IMR-90 (cell line): ENCODE measurements at regions not wholly inside any gene's neighbourhood (a gene's known extent, or its start where the extent isn't known, plus 50 kb on each side); places are given as distances from the start of the nearest gene placed in this dataset.

Experiments
- ATAC-seq: fragments of 200-7000 bp; cut with Tn5 transposase; 2 replicates; pipeline ENCODE4 v1.9.1; 2020; ENCODE audit warnings: low read depth, mild to moderate bottlenecking, moderate library complexity
- BruUV-seq: library from RNA; stranded (reverse); fragments of 400-500 nt; replicated peaks from 2 replicates; lab custom pipeline; 2021; lab: Mats Ljungman, UMichigan
- CTCF ChIA-PET: fragments of 300-600 bp; formaldehyde crosslinking; extraction: SDS; loops from one replicate; lab custom pipeline; 2021; ENCODE audit warnings: antibody characterized with exemption; lab: Yijun Ruan, JAX
- POLR2A ChIA-PET: fragments of 300-600 bp; sonication (Branson Sonifier 250); formaldehyde crosslinking; loops from one replicate; lab custom pipeline; 2022; ENCODE audit warnings: antibody characterized with exemption; ENCODE audit not compliant: unreplicated experiment; lab: Charles Lee
- DNase-seq: peaks from one replicate; pipeline ENCODE4 v3.0.0; 2013
- H2AFZ ChIP-seq: replicated peaks from 2 replicates; pipeline ENCODE3; 2013; ENCODE audit warnings: low read length, mild to moderate bottlenecking; ENCODE audit not compliant: poor library complexity
- H2AK5ac ChIP-seq: 2 replicates; pipeline ENCODE4 v1.6.1; 2013; ENCODE audit warnings: low read depth, low read length, inconsistent platforms
- H2AK9ac ChIP-seq: replicated peaks from 2 replicates; pipeline ENCODE3; 2013; ENCODE audit warnings: mild to moderate bottlenecking, low read depth, low read length, moderate library complexity; ENCODE audit not compliant: poor library complexity
- H2BK120ac ChIP-seq: 2 replicates; pipeline ENCODE4 v1.6.1; 2013; ENCODE audit warnings: low read depth, low read length, inconsistent platforms
- H2BK15ac ChIP-seq: 3 replicates; pipeline ENCODE4 v1.6.1; 2013; ENCODE audit warnings: low read depth, low read length, inconsistent platforms
- H2BK20ac ChIP-seq: 2 replicates; pipeline ENCODE4 v1.6.1; 2013; ENCODE audit warnings: low read depth, mild to moderate bottlenecking, inconsistent platforms, low read length, moderate library complexity
- H2BK5ac ChIP-seq: 2 replicates; pipeline ENCODE4 v1.6.1; 2013; ENCODE audit warnings: mild to moderate bottlenecking, low read depth, low read length, inconsistent platforms; ENCODE audit not compliant: poor library complexity, severe bottlenecking
- H3K14ac ChIP-seq: replicated peaks from 2 replicates; pipeline ENCODE4 v1.6.1; 2013; ENCODE audit warnings: low read depth, low read length, inconsistent platforms
- H3K18ac ChIP-seq: 2 replicates; pipeline ENCODE4 v1.6.1; 2013; ENCODE audit warnings: low read depth, low read length, control low read depth
- H3K23ac ChIP-seq: 2 replicates; pipeline ENCODE4 v1.6.1; 2013; ENCODE audit warnings: low read depth, low read length, inconsistent platforms
- H3K27ac ChIP-seq: 2 replicates; pipeline ENCODE4 v1.5.1; 2013; ENCODE audit warnings: mild to moderate bottlenecking, control low read depth, low read length; ENCODE audit not compliant: insufficient read depth
- H3K27me3 ChIP-seq: 2 replicates; pipeline ENCODE4 v1.6.1; 2013; ENCODE audit warnings: low read length; ENCODE audit not compliant: control insufficient read depth, insufficient read depth
- H3K36me3 ChIP-seq: 2 replicates; pipeline ENCODE4 v1.6.1; 2013; ENCODE audit warnings: low read length, mixed read lengths; ENCODE audit not compliant: control insufficient read depth, insufficient read depth
- H3K4ac ChIP-seq: 2 replicates; pipeline ENCODE4 v1.6.1; 2013; ENCODE audit warnings: low read depth, low read length, inconsistent platforms
- H3K4me1 ChIP-seq: 2 replicates; pipeline ENCODE4 v1.6.1; 2013; ENCODE audit warnings: low read length, mixed read lengths; ENCODE audit not compliant: control insufficient read depth, insufficient read depth
- H3K4me2 ChIP-seq: 2 replicates; pipeline ENCODE4 v1.6.1; 2013; ENCODE audit warnings: low read depth, mild to moderate bottlenecking, control low read depth, low read length, moderate library complexity
- H3K4me3 ChIP-seq: 2 replicates; pipeline ENCODE4 v1.5.1; 2013; ENCODE audit warnings: low read depth, mild to moderate bottlenecking, control low read depth, low read length, moderate library complexity; ENCODE audit not compliant: insufficient read depth
- H3K56ac ChIP-seq: 2 replicates; pipeline ENCODE4 v1.6.1; 2013; ENCODE audit warnings: low read length, inconsistent platforms; ENCODE audit not compliant: insufficient read depth; ENCODE audit errors: extremely low read depth
- H3K79me1 ChIP-seq, 2 experiments: 2 replicates each; pipeline ENCODE4 v1.6.1; 2013; ENCODE audit warnings: low read length in 2 of 2, inconsistent platforms in 1 of 2, low read depth in 1 of 2
- H3K9ac ChIP-seq: 2 replicates; pipeline ENCODE4 v1.6.1; 2013; ENCODE audit warnings: low read depth, low read length, control low read depth
- H3K9me1 ChIP-seq: 2 replicates; pipeline ENCODE4 v1.6.1; 2013; ENCODE audit warnings: low read length, inconsistent platforms; ENCODE audit not compliant: insufficient read depth
- H3K9me3 ChIP-seq: 2 replicates; pipeline ENCODE4 v1.6.1; 2013; ENCODE audit warnings: low read length; ENCODE audit not compliant: control insufficient read depth, insufficient read depth
- H4K20me1 ChIP-seq: 2 replicates; pipeline ENCODE4 v1.6.1; 2013; ENCODE audit warnings: low read length, inconsistent platforms; ENCODE audit not compliant: insufficient read depth
- H4K5ac ChIP-seq: 2 replicates; pipeline ENCODE4 v1.6.1; 2013; ENCODE audit warnings: mild to moderate bottlenecking, low read depth, low read length, control low read depth
- H4K8ac ChIP-seq, 2 experiments: 2 replicates each; pipeline ENCODE4 v1.6.1; 2013; ENCODE audit warnings: low read depth in 2 of 2, low read length in 2 of 2, control low read depth in 1 of 2, inconsistent platforms in 1 of 2
- H4K91ac ChIP-seq: 2 replicates; pipeline ENCODE4 v1.6.1; 2013; ENCODE audit warnings: low read depth, low read length, inconsistent platforms; ENCODE audit not compliant: insufficient read depth
- BHLHE40 ChIP-seq: fragments of 150-350 bp; IDR thresholded peaks from 2 replicates; pipeline ENCODE4 v1.6.1; 2016; ENCODE audit warnings: mild to moderate bottlenecking, low read depth, low read length
- CHD1 ChIP-seq: IDR thresholded peaks from 2 replicates; pipeline ENCODE4 v1.6.1; 2012; ENCODE audit warnings: low read depth, low read length, improper control_type of control experiment
- FOS ChIP-seq: fragments of 150-350 bp; IDR thresholded peaks from 2 replicates; pipeline ENCODE4 v1.6.1; 2016; ENCODE audit warnings: low read depth, low read length
- MAFK ChIP-seq: IDR thresholded peaks from 2 replicates; pipeline ENCODE4 v1.6.1; 2012; ENCODE audit warnings: low read depth, low read length, improper control_type of control experiment
- MAZ ChIP-seq: IDR thresholded peaks from 2 replicates; pipeline ENCODE4 v1.6.1; 2012; ENCODE audit warnings: low read depth, mild to moderate bottlenecking, low read length, improper control_type of control experiment, moderate library complexity, borderline replicate concordance
- MXI1 ChIP-seq: IDR thresholded peaks from 2 replicates; pipeline ENCODE4 v1.6.1; 2012; ENCODE audit warnings: low read depth, mild to moderate bottlenecking, low read length, moderate library complexity, borderline replicate concordance
- NFE2L2 ChIP-seq: fragments of 150-350 bp; IDR thresholded peaks from 2 replicates; pipeline ENCODE4 v1.6.1; 2016; ENCODE audit warnings: low read depth, mild to moderate bottlenecking, low read length
- POLR2A ChIP-seq: IDR thresholded peaks from 2 replicates; pipeline ENCODE4 v1.6.1; 2012; ENCODE audit warnings: mild to moderate bottlenecking, low read depth, low read length
- RAD21 ChIP-seq: IDR thresholded peaks from 2 replicates; pipeline ENCODE4 v1.6.1; 2012; ENCODE audit warnings: low read length, improper control_type of control experiment
- RCOR1 ChIP-seq: IDR thresholded peaks from 2 replicates; pipeline ENCODE4 v1.6.1; 2012; ENCODE audit warnings: mild to moderate bottlenecking, low read length, improper control_type of control experiment; ENCODE audit not compliant: insufficient replicate concordance
- RFX5 ChIP-seq: IDR thresholded peaks from 2 replicates; pipeline ENCODE4 v1.8.0; 2012; ENCODE audit warnings: low read depth, mild to moderate bottlenecking, low read length, moderate library complexity
- SMC3 ChIP-seq: fragments of 150-350 bp; IDR thresholded peaks from 2 replicates; pipeline ENCODE4 v1.6.1; 2016; ENCODE audit warnings: low read depth, mild to moderate bottlenecking, antibody characterized with exemption, low read length, moderate library complexity
- dilution Hi-C: fragments of 300-500 bp; cut with HindIII; formaldehyde crosslinking; loops from one replicate; pipeline ENCODE4 v1.14.3; 2018; ENCODE audit warnings: low sequenced_read_pairs; ENCODE audit not compliant: unreplicated experiment
- in situ Hi-C: fragments of 300-500 bp; cut with MboI; formaldehyde crosslinking; loops from 3 replicates; pipeline ENCODE4 v1.14.3; 2019; ENCODE audit warnings: low sequenced_read_pairs, inconsistent platforms, mixed read lengths
- intact Hi-C: fragments of 100-400 bp; cut with micrococcal nuclease; formaldehyde crosslinking; loops from 2 replicates; pipeline ENCODE4 v1.10.0; 2022
- TF ChIP-seq, protein P1 (sequence below): conservative IDR thresholded peaks from 2 replicates; pipeline ENCODE4 v1.5.1; 2012; ENCODE audit warnings: mild to moderate bottlenecking, low read depth, low read length, improper control_type of control experiment
- TF ChIP-seq, protein P2 (sequence below): fragments of 150-350 bp; IDR thresholded peaks from 2 replicates; pipeline ENCODE4 v1.6.1; 2017; ENCODE audit warnings: mild to moderate bottlenecking, antibody characterized with exemption, low read length, low read depth
- TF ChIP-seq, protein P3 (sequence below): fragments of 150-350 bp; IDR thresholded peaks from 2 replicates; pipeline ENCODE4 v1.6.1; 2016; ENCODE audit warnings: low read depth, mild to moderate bottlenecking, low read length, moderate library complexity, borderline replicate concordance

DNA sequence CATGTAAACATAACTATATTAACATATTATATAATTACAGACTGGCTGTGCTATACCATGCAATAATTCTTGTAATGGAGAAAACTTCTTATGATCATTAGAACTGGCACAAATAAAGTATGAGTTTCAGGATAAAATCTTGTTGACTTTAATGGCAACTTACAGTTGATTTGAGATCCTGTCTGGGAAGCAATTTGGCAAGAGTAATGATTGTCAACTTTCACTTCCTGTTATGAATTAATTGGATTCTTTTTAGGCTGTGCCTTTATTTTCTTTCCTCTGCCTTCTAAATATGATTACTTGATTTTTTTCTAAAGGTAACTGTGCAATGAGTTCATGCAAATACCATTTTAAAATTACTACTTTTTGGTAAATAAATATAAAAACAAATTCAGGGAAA, 158.1 kb upstream of the B3GAT2 start:
- no peak overlapping the region for H3K18ac ChIP-seq
- intact Hi-C loops = no loop called here
- H2AK9ac ChIP-seq = no peak overlapping the region
- no peak overlapping the region for H2AFZ ChIP-seq
- ChIA-PET CTCF (no interaction called here), POLR2A (no interaction called here)
- no peak overlapping the region for H2BK5ac ChIP-seq
- H2BK120ac ChIP-seq = no peak overlapping the region
- no peaks in the 10 kb centered on the region for H3K36me3 ChIP-seq
- H3K27ac ChIP-seq = no peak overlapping the region
- H3K27me3 ChIP-seq = peaks cover 3% of the 10 kb centered on the region
- ATAC-seq = no peak
- H2AK5ac ChIP-seq = no peak overlapping the region
- H3K9me1 ChIP-seq = no peaks in the 10 kb centered on the region
- no peak overlapping the region for H3K9ac ChIP-seq
- H4K5ac ChIP-seq = no peak overlapping the region
- TF ChIP-seq MXI1 (no peak), MAFK (no peak), MAZ (no peak), FOS (no peak), POLR2A (no peak), SMC3 (no peak), RFX5 (no peak), RCOR1 (no peak), RAD21 (no peak), BHLHE40 (no peak), CHD1 (no peak), NFE2L2 (no peak)
- TF ChIP-seq, protein P1, sequence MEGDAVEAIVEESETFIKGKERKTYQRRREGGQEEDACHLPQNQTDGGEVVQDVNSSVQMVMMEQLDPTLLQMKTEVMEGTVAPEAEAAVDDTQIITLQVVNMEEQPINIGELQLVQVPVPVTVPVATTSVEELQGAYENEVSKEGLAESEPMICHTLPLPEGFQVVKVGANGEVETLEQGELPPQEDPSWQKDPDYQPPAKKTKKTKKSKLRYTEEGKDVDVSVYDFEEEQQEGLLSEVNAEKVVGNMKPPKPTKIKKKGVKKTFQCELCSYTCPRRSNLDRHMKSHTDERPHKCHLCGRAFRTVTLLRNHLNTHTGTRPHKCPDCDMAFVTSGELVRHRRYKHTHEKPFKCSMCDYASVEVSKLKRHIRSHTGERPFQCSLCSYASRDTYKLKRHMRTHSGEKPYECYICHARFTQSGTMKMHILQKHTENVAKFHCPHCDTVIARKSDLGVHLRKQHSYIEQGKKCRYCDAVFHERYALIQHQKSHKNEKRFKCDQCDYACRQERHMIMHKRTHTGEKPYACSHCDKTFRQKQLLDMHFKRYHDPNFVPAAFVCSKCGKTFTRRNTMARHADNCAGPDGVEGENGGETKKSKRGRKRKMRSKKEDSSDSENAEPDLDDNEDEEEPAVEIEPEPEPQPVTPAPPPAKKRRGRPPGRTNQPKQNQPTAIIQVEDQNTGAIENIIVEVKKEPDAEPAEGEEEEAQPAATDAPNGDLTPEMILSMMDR = no peak
- TF ChIP-seq, protein P2, sequence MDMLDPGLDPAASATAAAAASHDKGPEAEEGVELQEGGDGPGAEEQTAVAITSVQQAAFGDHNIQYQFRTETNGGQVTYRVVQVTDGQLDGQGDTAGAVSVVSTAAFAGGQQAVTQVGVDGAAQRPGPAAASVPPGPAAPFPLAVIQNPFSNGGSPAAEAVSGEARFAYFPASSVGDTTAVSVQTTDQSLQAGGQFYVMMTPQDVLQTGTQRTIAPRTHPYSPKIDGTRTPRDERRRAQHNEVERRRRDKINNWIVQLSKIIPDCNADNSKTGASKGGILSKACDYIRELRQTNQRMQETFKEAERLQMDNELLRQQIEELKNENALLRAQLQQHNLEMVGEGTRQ = no peak
- TF ChIP-seq, protein P3, sequence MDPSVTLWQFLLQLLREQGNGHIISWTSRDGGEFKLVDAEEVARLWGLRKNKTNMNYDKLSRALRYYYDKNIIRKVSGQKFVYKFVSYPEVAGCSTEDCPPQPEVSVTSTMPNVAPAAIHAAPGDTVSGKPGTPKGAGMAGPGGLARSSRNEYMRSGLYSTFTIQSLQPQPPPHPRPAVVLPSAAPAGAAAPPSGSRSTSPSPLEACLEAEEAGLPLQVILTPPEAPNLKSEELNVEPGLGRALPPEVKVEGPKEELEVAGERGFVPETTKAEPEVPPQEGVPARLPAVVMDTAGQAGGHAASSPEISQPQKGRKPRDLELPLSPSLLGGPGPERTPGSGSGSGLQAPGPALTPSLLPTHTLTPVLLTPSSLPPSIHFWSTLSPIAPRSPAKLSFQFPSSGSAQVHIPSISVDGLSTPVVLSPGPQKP = no peak
- no peaks in the 10 kb centered on the region for H3K79me1 ChIP-seq
- H3K56ac ChIP-seq = no peak overlapping the region
- H4K8ac ChIP-seq = no peak overlapping the region
- H3K4me1 ChIP-seq = no peaks in the 10 kb centered on the region
- no peak overlapping the region for H3K23ac ChIP-seq
- H3K4me3 ChIP-seq = no peak overlapping the region
- no peak overlapping the region for H3K4ac ChIP-seq
- in situ Hi-C loops = no loop called here
- BruUV-seq = no TSS peak
- no peaks in the 10 kb centered on the region for H4K20me1 ChIP-seq
- DNase-seq = no peak
- no peak overlapping the region for H3K14ac ChIP-seq
- H2BK20ac ChIP-seq = no peak overlapping the region
- H3K4me2 ChIP-seq = no peak overlapping the region
- no peak overlapping the region for H4K91ac ChIP-seq
- dilution Hi-C loops = no loop called here
- H2BK15ac ChIP-seq = no peak overlapping the region
- no peaks in the 10 kb centered on the region for H3K9me3 ChIP-seq
